ENCODE measurements at regions not wholly inside any gene's neighbourhood (a gene's known extent, or its start where the extent isn't known, plus 50 kb on each side); places are given as distances from the start of the nearest gene placed in this dataset.
A peak's percentile ranks its signal among the peaks of the same experiment; 100 is the strongest.

DNA sequence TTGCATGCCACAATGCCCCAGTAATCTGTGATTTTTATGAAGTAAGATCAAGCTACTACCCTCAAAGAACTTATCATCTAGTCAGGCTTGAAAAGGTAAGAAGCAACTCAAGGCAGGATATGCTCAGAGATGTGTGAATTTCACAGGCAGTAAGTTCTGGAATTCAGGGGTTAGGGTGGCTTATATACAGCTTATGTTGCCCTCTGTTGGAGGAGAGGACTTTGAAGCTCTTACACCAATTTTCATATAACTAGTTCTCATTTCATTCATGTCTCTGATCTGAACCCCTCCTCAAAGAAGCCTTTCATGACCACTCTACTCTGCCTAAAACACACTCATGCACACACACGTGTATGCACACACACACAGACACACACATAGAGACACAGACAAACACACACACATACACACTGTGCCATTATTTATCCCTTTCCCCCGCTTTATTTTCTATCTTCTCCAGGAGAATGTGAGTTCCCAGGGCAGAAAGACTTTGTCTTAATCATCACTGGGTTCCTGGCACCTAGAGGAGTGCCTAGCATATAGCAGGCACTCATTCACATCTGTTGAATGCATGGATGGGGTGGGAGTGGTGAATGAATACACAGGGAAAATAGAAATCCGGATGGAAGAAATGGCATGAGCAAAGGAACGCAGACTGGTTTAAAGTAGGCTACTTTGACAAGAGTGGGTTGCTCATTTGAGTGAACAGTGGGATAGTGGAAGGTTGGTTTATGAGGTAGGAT is 220.7 kb upstream of the ZBED5 start:
- TF ChIP-seq, protein P1, sequence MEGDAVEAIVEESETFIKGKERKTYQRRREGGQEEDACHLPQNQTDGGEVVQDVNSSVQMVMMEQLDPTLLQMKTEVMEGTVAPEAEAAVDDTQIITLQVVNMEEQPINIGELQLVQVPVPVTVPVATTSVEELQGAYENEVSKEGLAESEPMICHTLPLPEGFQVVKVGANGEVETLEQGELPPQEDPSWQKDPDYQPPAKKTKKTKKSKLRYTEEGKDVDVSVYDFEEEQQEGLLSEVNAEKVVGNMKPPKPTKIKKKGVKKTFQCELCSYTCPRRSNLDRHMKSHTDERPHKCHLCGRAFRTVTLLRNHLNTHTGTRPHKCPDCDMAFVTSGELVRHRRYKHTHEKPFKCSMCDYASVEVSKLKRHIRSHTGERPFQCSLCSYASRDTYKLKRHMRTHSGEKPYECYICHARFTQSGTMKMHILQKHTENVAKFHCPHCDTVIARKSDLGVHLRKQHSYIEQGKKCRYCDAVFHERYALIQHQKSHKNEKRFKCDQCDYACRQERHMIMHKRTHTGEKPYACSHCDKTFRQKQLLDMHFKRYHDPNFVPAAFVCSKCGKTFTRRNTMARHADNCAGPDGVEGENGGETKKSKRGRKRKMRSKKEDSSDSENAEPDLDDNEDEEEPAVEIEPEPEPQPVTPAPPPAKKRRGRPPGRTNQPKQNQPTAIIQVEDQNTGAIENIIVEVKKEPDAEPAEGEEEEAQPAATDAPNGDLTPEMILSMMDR (conservative IDR thresholded peaks at IDR 0.05; ENCODE audit: low read length), result 0 out of 2 replicates have a peak, but pooled peaks have one; percentile 20
- no peak for TF ChIP-seq EZH2phosphoT487 (IDR thresholded peaks at IDR 0.05; ENCODE audit: borderline replicate concordance, low read depth, low read length)

Data from OCI-LY7 (cell line).